Ovary (tissue), 7 donors: ENCODE measurements at regions not wholly inside any gene's neighbourhood (a gene's known extent, or its start where the extent isn't known, plus 50 kb on each side); places are given as distances from the start of the nearest gene placed in this dataset.

Experiments used
- DNase-seq, 5 donors: peaks; one replicate each; pipeline ENCODE4 v3.0.0-alpha.2; 2019 to 2020
- H3K27ac ChIP-seq, 2 donors: fragments of 200-600 bp; one replicate each; pipeline versions ENCODE4 v1.5.1 to v1.8.0; 2019 to 2022
- H3K27me3 ChIP-seq: fragments of 200-600 bp; one replicate; pipeline ENCODE4 v1.8.0; 2022
- H3K36me3 ChIP-seq: fragments of 200-600 bp; sonication (generic); one replicate; pipeline ENCODE4 v1.5.1; 2019
- H3K4me1 ChIP-seq: one replicate; pipeline ENCODE4 v1.8.1; 2013; ENCODE audit warnings: mild to moderate bottlenecking, moderate library complexity; ENCODE audit not compliant: insufficient read depth
- H3K4me3 ChIP-seq: fragments of 200-600 bp; sonication (generic); one replicate; pipeline ENCODE4 v1.5.1; 2017
- H3K9me3 ChIP-seq, 2 donors: fragments of 200-600 bp in 1 of 2; sonication (generic) in 1 of 2; one replicate each; pipeline versions ENCODE4 v1.5.1 to v1.8.1; 2013 to 2019; ENCODE audit warnings: mild to moderate bottlenecking in 1 of 2, moderate library complexity in 1 of 2
- EP300 ChIP-seq: sonication (generic); formaldehyde crosslinking; IDR thresholded peaks from one replicate; pipeline ENCODE4 v1.6.1; 2017; ENCODE audit warnings: antibody characterized with exemption
- POLR2A ChIP-seq: fragments of 450-650 bp; IDR thresholded peaks from one replicate; pipeline ENCODE4 v1.6.1; 2017; ENCODE audit warnings: antibody characterized with exemption, mild to moderate bottlenecking, moderate library complexity
- WGBS, 3 donors: extraction: QIAGEN DNeasy Blood & Tissue Kit in 1 of 3; methylation state at CpG; one replicate each; pipeline versions ENCODE4 v1.1.5 to v1.1.7; 2013 to 2017; 5-methylcytosine and 5-hydroxymethylcytosine counted together
- intact Hi-C, 4 donors: fragments of 100-400 bp; cut with DNase I; formaldehyde crosslinking; loops; one replicate each; pipeline versions ENCODE4 v1.11.0 to v1.15.1; 2022 to 2023
- TF ChIP-seq, protein P1 (sequence below), 3 donors: fragments of 450-650 bp in 2 of 3; fragments of 200-600 bp in 1 of 3; IDR thresholded peaks; one replicate each; pipeline versions ENCODE4 v1.5.1 to v1.8.0; 2016 to 2022; ENCODE audit warnings: antibody characterized with exemption in 3 of 3, mild to moderate bottlenecking in 1 of 3
- donor health status: DM: no; HTN: no; CAD: no; lungs with moderate emphysema.
- donor health status: DM: no; HTN: no; CAD: no.
- donor health status: Bipolar disorder and iron deficiency.
- donor health status: DM: no; HTN: no; CAD: no.
- donor health status: DM: yes; HTN: yes; CAD: no.

DNA sequence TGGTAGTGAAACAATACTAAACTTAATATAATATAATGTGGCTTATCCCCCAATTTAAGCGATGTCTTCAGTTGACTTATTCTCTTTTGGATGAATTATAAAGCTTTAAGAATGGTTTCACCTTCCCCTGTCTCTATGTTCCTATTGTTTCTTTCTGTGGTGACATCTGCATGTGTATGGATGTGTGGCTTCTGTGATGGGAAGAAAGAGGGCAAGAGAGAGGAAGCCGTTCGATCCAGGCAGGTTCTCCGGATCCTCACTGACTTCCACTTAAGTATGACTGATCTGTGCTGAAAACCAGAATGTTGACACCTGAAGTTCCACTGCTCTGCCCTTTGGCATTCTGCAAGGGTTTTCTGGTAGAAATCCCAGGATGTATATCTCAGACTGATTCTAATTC, 1150.8 kb downstream of the STPG2 start:
- no peaks in the 10 kb centered on the region for H3K9me3 ChIP-seq
- no peak for TF ChIP-seq EP300
- TF ChIP-seq, protein P1, sequence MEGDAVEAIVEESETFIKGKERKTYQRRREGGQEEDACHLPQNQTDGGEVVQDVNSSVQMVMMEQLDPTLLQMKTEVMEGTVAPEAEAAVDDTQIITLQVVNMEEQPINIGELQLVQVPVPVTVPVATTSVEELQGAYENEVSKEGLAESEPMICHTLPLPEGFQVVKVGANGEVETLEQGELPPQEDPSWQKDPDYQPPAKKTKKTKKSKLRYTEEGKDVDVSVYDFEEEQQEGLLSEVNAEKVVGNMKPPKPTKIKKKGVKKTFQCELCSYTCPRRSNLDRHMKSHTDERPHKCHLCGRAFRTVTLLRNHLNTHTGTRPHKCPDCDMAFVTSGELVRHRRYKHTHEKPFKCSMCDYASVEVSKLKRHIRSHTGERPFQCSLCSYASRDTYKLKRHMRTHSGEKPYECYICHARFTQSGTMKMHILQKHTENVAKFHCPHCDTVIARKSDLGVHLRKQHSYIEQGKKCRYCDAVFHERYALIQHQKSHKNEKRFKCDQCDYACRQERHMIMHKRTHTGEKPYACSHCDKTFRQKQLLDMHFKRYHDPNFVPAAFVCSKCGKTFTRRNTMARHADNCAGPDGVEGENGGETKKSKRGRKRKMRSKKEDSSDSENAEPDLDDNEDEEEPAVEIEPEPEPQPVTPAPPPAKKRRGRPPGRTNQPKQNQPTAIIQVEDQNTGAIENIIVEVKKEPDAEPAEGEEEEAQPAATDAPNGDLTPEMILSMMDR (IDR thresholded peaks at IDR 0.05) = no peak
- no peak for TF ChIP-seq POLR2A
- no peak overlapping the region for H3K4me3 ChIP-seq
- H3K27ac ChIP-seq = no peak overlapping the region
- no peaks in the 10 kb centered on the region for H3K36me3 ChIP-seq
- H3K4me1 ChIP-seq = no peaks in the 10 kb centered on the region
- H3K27me3 ChIP-seq = no peaks in the 10 kb centered on the region
- no peak for DNase-seq
- intact Hi-C loops = no loop called here
- WGBS, 3 donors = 88 to 95% (median 89%) methylated on average over 4 of the region's 4 CpGs

DNA sequence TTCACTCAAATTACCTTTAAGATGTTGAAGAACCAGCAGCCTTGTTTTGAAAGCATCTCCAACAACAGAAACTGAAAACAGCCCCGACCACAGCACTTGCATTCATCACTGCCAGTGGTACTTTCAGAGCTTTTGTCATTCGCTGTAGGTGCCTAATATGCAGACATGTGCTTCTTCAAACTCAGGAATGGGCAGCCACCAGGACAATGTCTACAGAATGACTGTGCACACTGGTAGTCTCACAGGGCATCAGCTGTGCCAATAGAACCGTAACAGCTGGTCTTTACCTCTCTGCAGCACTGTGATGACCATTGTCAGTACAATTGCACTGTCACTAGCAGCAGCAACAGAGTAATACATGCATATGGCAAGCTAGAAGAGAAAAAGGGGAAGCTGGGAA, 1149.7 kb downstream of the STPG2 start:
- Histone ChIP-seq H3K27ac (no peak overlapping the region), H3K9me3 (no peaks in the 10 kb centered on the region), H3K36me3 (no peaks in the 10 kb centered on the region), H3K27me3 (no peaks in the 10 kb centered on the region), H3K4me3 (no peak overlapping the region), H3K4me1 (no peaks in the 10 kb centered on the region)
- no peak for TF ChIP-seq EP300
- TF ChIP-seq, protein P1 (IDR thresholded peaks at IDR 0.05) = no peak
- TF ChIP-seq POLR2A = no peak
- intact Hi-C loops = no loop called here
- 73 to 89% (median 83%) methylated on average over 3 of the region's 3 CpGs for WGBS, 3 donors
- DNase-seq = no peak

DNA sequence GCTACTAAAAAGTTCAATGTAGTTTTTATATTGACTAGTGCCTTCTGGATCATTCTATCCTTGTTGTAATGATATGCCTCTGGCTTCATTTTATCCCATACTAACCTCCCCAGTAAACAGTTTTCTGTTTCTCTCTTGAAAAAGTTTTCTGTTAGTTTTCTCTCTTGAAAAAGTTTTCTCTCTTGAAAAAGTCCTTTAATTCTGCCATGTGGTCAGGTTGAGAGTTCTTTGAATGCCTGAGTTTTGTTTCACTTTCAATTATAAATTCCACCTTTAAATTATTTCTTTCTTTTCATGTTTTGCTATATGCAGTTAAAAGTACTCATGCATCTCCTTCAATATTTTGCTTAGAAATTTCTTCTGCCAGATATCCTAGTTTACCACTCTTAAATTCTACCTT, 1139.6 kb downstream of the STPG2 start:
- Histone ChIP-seq H3K27me3 (no peaks in the 10 kb centered on the region), H3K36me3 (no peaks in the 10 kb centered on the region), H3K4me3 (no peak overlapping the region), H3K27ac (no peak overlapping the region), H3K4me1 (no peaks in the 10 kb centered on the region), H3K9me3 (no peaks in the 10 kb centered on the region)
- TF ChIP-seq POLR2A (no peak), EP300 (no peak)
- TF ChIP-seq, protein P1 (IDR thresholded peaks at IDR 0.05) = no peak
- intact Hi-C loops = no loop called here
- no peak for DNase-seq

DNA sequence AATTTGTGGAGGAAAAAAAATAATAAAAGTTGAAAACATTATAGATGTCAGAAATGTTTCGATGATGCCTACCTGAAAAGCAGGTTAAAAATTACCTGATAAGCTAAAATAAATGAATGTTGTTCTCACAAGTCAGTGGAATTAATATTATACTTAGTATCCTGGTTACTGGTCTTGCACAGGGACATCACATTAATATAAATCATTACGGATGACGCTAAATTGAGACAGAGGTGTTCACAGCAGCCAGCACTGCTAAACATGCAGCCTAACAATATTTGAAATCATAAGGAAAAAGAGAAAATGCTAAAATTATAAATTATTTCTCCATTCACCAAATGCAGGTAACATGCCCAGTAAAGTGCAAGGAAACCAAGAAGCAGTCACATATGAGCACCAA, 1130.0 kb downstream of the STPG2 start:
- H3K27me3 ChIP-seq = no peaks in the 10 kb centered on the region
- no peaks in the 10 kb centered on the region for H3K4me1 ChIP-seq
- TF ChIP-seq EP300 (no peak), POLR2A (no peak)
- no peak overlapping the region for H3K27ac ChIP-seq
- H3K36me3 ChIP-seq = no peaks in the 10 kb centered on the region
- intact Hi-C loops = no loop called here
- no peak for DNase-seq
- WGBS, 3 donors = 94 to 96% (median 95%) methylated on average over 3 of the region's 3 CpGs
- no peak overlapping the region for H3K4me3 ChIP-seq
- no peaks in the 10 kb centered on the region for H3K9me3 ChIP-seq

DNA sequence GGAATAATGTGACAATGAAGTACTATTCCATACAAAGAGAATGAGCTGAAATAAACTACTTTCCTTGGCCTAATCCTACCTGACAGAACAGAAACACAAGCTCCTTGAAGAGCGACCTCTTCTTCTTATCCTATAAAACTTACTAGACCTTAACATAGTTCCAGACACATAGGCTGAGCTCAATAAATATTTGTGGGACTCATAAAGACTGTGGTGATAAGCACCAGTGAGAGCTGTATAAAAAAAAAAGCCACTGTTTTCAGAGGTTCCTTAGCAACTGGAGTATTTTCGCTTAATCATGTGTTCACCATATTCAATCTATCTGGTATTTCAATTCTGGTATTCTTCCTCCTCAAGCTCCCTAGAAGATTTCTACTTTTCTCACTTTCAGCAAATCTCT, 1129.6 kb downstream of the STPG2 start:
- TF ChIP-seq, protein P1 (IDR thresholded peaks at IDR 0.05) = no peak
- TF ChIP-seq EP300 (no peak), POLR2A (no peak)
- Histone ChIP-seq H3K4me1 (no peaks in the 10 kb centered on the region), H3K27ac (no peak overlapping the region), H3K4me3 (no peak overlapping the region), H3K27me3 (no peaks in the 10 kb centered on the region), H3K36me3 (no peaks in the 10 kb centered on the region), H3K9me3 (no peaks in the 10 kb centered on the region)
- intact Hi-C loops = no loop called here
- no peak for DNase-seq
- 76 to 86% (median 86%) methylated on average over 2 of the region's 2 CpGs for WGBS, 3 donors
